HCEC 1CT (cell line): ENCODE measurements at regions not wholly inside any gene's neighbourhood (a gene's known extent, or its start where the extent isn't known, plus 50 kb on each side); places are given as distances from the start of the nearest gene placed in this dataset.
"Not testable (repeated sequence)": the region's sequence is repeated elsewhere in the genome, so short reads cannot be mapped to it uniquely, and the experiment has no call there.

Source experiments
- DNase-seq: peaks from one replicate; pipeline ENCODE4 v3.0.0-alpha.2; 2017

- no peak for DNase-seq
These were observed 451.9 kb downstream of the SMARCA1 start for GRCh38 chrX:129071390-129071789.

- DNase-seq, result no peak
These were observed 457.4 kb downstream of the SMARCA1 start for GRCh38 chrX:129065895-129066294.

GRCh38 chrX:129058405-129058804 lies 464.9 kb downstream of the SMARCA1 start:
- DNase-seq, result no peak

GRCh38 chrX:129043138-129043537 lies 480.2 kb downstream of the SMARCA1 start:
- DNase-seq, result no peak

- no peak for DNase-seq
These were observed 482.0 kb downstream of the SMARCA1 start for GRCh38 chrX:129041319-129041718.

- no peak for DNase-seq
These were observed 483.2 kb downstream of the SMARCA1 start for GRCh38 chrX:129040124-129040523.

- DNase-seq, result no peak
These were observed 484.1 kb downstream of the SMARCA1 start for GRCh38 chrX:129039176-129039575.

- DNase-seq, result no peak
These were observed 485.9 kb downstream of the SMARCA1 start for GRCh38 chrX:129037389-129037788.

GRCh38 chrX:129035180-129035579 lies 488.1 kb downstream of the SMARCA1 start:
- no peak for DNase-seq

- DNase-seq, result no peak
These were observed 489.1 kb downstream of the SMARCA1 start for GRCh38 chrX:129034196-129034595.

- no peak for DNase-seq
These were observed 497.1 kb downstream of the SMARCA1 start for GRCh38 chrX:129026202-129026601.

- DNase-seq, result no peak
These were observed 497.9 kb downstream of the SMARCA1 start for GRCh38 chrX:129025376-129025775.

- no peak for DNase-seq
These were observed 503.9 kb downstream of the SMARCA1 start for GRCh38 chrX:129019412-129019811.

- no peak for DNase-seq
These were observed 507.9 kb downstream of the SMARCA1 start for GRCh38 chrX:129015381-129015780.

GRCh38 chrX:129013574-129013973 lies 509.7 kb downstream of the SMARCA1 start:
- DNase-seq, result no peak

GRCh38 chrX:129007631-129008030 lies 515.7 kb downstream of the SMARCA1 start:
- DNase-seq, result no peak

GRCh38 chrX:129006491-129006890 lies 516.8 kb downstream of the SMARCA1 start:
- no peak for DNase-seq

GRCh38 chrX:129000797-129001196 lies 522.5 kb downstream of the SMARCA1 start:
- DNase-seq, result no peak

GRCh38 chrX:129000018-129000417 lies 523.3 kb downstream of the SMARCA1 start:
- DNase-seq, result no peak

- no peak for DNase-seq
These were observed 531.0 kb downstream of the SMARCA1 start for GRCh38 chrX:128992107-128992971.

- DNase-seq, result no peak
These were observed 547.5 kb downstream of the SMARCA1 start for GRCh38 chrX:128975745-128976144.

GRCh38 chrX:128973033-128973432 lies 550.3 kb downstream of the SMARCA1 start:
- no peak for DNase-seq

- no peak for DNase-seq
These were observed 562.0 kb downstream of the SMARCA1 start for GRCh38 chrX:128961290-128961689.

- DNase-seq, result not testable (repeated sequence)
These were observed 568.6 kb downstream of the SMARCA1 start for GRCh38 chrX:128954697-128955096.

- no peak for DNase-seq
These were observed 592.2 kb downstream of the SMARCA1 start for GRCh38 chrX:128931071-128931470.
